Choroid plexus epithelial cell (primary cell): ENCODE measurements at regions not wholly inside any gene's neighbourhood (a gene's known extent, or its start where the extent isn't known, plus 50 kb on each side); places are given as distances from the start of the nearest gene placed in this dataset.

Source experiments
- DNase-seq: peaks from one replicate; pipeline ENCODE4 v3.0.0-alpha.2; 2010; ENCODE audit warnings: low read depth
- H3K4me3 ChIP-seq: 2 replicates; pipeline ENCODE4 v1.5.1; 2011; ENCODE audit warnings: low read depth, mild to moderate bottlenecking, control low read depth, low read length, moderate library complexity
- TF ChIP-seq, protein P1 (sequence below): conservative IDR thresholded peaks from 2 replicates; pipeline ENCODE4 v1.5.1; 2011; ENCODE audit warnings: low read depth, mild to moderate bottlenecking, control low read depth, inconsistent platforms, low read length, moderate library complexity

DNA sequence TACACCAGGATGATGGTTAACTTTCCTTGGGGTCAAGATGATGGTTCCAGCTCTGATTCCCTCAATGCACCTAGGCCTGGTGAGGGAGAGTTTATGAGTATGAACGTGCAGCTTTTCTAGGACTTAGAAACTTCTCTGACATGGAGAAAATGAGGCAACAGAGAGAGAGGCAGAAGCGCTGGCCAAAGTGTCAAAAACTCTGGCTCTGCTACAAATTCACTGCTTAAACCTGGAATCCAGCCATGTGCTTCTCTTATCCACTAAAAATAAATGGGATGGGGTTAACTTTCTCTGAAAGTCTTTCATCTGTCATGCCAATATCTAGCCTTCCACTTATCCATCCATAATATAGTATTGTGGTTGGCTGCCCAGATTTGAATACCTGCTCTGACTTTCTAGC, 568.7 kb downstream of the MED13L start:
- TF ChIP-seq, protein P1, sequence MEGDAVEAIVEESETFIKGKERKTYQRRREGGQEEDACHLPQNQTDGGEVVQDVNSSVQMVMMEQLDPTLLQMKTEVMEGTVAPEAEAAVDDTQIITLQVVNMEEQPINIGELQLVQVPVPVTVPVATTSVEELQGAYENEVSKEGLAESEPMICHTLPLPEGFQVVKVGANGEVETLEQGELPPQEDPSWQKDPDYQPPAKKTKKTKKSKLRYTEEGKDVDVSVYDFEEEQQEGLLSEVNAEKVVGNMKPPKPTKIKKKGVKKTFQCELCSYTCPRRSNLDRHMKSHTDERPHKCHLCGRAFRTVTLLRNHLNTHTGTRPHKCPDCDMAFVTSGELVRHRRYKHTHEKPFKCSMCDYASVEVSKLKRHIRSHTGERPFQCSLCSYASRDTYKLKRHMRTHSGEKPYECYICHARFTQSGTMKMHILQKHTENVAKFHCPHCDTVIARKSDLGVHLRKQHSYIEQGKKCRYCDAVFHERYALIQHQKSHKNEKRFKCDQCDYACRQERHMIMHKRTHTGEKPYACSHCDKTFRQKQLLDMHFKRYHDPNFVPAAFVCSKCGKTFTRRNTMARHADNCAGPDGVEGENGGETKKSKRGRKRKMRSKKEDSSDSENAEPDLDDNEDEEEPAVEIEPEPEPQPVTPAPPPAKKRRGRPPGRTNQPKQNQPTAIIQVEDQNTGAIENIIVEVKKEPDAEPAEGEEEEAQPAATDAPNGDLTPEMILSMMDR, result no peak
- H3K4me3 ChIP-seq, result no peak overlapping the region
- DNase-seq, result no peak

DNA sequence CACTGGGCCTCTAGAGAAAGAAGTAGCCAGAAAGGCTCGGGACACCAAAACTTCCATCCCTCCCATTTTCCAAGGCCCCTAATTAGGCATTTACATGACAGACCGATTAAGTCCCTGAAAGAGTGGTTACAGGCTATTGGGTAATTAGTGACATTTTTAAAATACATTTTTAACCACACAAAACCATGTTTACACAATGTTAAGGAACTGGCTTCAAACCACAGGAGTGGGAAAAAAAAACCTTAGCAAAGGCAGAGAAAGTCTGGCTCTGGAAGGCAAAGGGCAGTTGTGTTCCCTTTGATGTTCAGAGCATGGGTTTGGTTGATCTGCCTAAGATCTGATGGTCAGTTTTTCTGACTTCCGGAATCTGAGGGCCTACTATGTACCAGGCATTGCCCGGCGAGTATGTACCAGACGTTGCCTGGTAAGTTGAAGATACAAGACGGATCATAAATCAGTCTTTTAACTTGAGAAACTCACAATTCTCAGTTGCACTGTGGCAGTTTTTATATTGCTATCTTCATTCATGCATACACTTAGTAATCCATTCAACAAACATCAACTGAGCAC, 576.5 kb downstream of the MED13L start:
- DNase-seq, result no peak
- TF ChIP-seq, protein P1, result no peak
- H3K4me3 ChIP-seq, result no peak overlapping the region

DNA sequence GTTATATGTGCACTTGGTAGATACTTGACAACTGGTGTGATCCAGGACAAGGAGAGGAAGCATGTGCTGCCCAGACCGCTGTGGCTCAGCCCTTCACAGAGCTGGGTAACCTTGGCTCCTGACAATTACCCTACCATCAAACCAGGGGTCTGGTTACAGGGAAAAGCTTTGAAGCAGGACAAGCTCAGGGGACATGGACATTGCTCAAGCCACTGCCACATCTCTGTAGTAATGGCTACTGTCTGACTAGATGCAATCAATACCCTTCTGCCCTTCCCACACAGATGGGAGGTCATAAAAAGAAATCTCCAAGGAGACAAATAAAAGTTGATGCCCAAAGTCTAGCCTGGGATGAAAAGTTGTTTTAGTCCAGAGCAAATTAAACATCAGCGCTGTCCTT, 577.4 kb downstream of the MED13L start:
- TF ChIP-seq, protein P1, result no peak
- no peak overlapping the region for H3K4me3 ChIP-seq
- DNase-seq, result no peak

DNA sequence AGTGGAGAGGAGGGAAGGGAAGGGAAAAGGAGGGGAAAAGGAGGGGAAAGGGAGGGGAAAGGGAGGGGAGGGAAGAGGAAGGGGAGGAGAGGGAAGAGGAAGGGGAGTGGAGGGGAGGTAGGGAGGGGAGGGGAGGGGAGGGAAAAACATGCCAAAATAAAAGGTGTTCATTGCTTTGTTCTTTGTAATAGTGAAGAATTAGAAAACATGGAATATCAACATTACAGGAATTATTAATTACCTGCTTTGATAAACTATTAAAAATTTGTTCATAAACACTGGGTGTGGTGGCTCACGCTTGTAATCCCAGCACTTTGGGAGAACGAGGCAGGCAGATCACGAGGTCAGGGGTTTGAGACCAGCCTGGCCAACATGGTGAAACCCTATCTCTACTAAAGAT, 579.2 kb downstream of the MED13L start:
- TF ChIP-seq, protein P1, result no peak
- H3K4me3 ChIP-seq, result no peak overlapping the region
- no peak for DNase-seq

DNA sequence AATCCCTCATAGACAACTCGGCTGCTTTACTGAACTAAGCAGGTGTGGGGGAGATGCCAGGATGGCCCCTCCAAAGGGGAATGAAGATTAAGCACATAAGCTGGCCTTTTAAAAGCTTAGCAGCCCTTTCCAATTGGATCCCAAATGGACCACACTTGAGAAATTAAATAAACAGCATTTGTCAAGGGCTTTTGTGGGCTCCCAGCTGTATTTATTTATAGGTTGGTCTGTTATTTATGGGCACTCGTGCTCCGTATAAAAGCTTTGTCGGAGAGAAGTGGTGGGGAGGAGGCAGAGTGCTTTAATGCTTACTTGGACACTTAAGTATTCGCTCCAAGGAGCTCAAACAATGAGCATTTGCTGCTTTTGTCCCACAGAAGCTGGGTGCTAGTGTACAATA, 580.2 kb downstream of the MED13L start:
- DNase-seq, result no peak
- TF ChIP-seq, protein P1, result no peak
- H3K4me3 ChIP-seq, result no peak overlapping the region

DNA sequence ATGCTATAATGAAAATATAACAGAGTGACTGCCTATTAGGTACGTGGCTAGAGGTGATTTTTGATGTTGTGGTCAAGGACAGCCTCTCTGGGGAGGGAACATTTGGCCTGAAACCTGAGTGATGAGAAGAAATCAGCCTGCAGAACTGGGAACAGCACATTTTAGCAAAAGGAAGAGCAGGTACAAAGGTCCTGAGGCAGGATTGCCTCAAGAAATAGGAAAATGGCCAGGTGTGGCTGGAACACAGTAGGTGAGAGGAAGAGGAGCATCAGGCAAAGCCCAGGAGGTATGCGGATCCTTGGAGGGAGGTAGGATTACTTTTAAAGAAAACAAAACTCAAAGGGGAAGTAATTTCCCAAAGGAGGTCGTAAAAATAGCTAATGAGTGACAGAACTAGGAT, 582.9 kb downstream of the MED13L start:
- TF ChIP-seq, protein P1, result no peak
- no peak overlapping the region for H3K4me3 ChIP-seq
- DNase-seq, result no peak

DNA sequence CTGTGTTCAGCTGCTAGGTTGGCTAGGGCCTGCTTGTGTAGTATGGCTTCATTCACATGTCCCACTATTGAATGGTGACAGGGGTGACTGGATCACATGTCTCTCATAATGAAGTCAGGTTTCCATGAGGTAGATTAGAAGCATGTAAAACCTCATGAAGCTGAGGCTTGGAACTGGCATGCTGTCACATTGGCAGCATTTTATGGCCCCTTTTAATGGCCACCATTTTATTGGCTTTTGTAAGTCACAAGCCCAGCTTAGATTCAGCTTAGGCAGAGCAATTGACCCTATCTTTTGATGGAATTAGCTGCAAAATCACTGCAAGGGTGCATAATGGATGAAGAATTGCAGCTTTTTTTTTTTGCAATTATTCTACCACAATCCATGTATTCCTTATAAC, 583.5 kb downstream of the MED13L start:
- H3K4me3 ChIP-seq, result no peak overlapping the region
- TF ChIP-seq, protein P1, result no peak

More for the DNA sequence above, 583.5 kb downstream of the MED13L start:
- DNase-seq, result no peak
